GM23338 (cell line): ENCODE measurements at regions not wholly inside any gene's neighbourhood (a gene's known extent, or its start where the extent isn't known, plus 50 kb on each side); places are given as distances from the start of the nearest gene placed in this dataset.

ENCODE experiments used
- ATAC-seq: fragments of 200-7000 bp; cut with Tn5 transposase; 3 replicates; pipeline ENCODE4 v1.9.1; 2020
- DNase-seq: peaks from one replicate; pipeline ENCODE4 v3.0.0-alpha.2; 2015; ENCODE audit warnings: low spot score
- H2AFZ ChIP-seq: fragments of 200-600 bp; sonication (generic); 2 replicates; pipeline ENCODE4 v1.8.0; 2016; ENCODE audit warnings: antibody characterized with exemption, mild to moderate bottlenecking, moderate library complexity
- H3F3A ChIP-seq: fragments of 200-600 bp; sonication (generic); replicated peaks from 2 replicates; pipeline ENCODE4 v1.8.0; 2017; ENCODE audit warnings: antibody characterized with exemption, mixed run types, low read depth
- H3K27ac ChIP-seq: fragments of 200-600 bp; sonication (generic); 2 replicates; pipeline ENCODE4 v1.6.1; 2016; ENCODE audit warnings: low read depth
- H3K27me3 ChIP-seq: fragments of 200-600 bp; sonication (generic); 2 replicates; pipeline ENCODE4 v1.8.0; 2016; ENCODE audit warnings: mild to moderate bottlenecking, mixed run types, moderate library complexity; ENCODE audit not compliant: insufficient read depth
- H3K36me3 ChIP-seq: fragments of 200-600 bp; sonication (generic); 2 replicates; pipeline ENCODE4 v1.8.0; 2016; ENCODE audit warnings: mild to moderate bottlenecking; ENCODE audit not compliant: insufficient read depth
- H3K4me1 ChIP-seq: fragments of 200-600 bp; sonication (generic); 2 replicates; pipeline ENCODE4 v1.8.0; 2016; ENCODE audit warnings: mild to moderate bottlenecking, moderate library complexity; ENCODE audit not compliant: insufficient read depth
- H3K4me2 ChIP-seq: fragments of 200-600 bp; sonication (generic); 2 replicates; pipeline ENCODE4 v1.7.1; 2017; ENCODE audit warnings: mixed run types
- H3K4me3 ChIP-seq: fragments of 200-600 bp; sonication (generic); 2 replicates; pipeline ENCODE4 v1.6.1; 2016; ENCODE audit warnings: mixed run types
- H3K79me2 ChIP-seq: fragments of 200-600 bp; sonication (generic); replicated peaks from 2 replicates; pipeline ENCODE4 v1.8.0; 2017; ENCODE audit warnings: mild to moderate bottlenecking; ENCODE audit not compliant: insufficient read depth
- H3K9me2 ChIP-seq: fragments of 200-600 bp; sonication (generic); 2 replicates; pipeline ENCODE4 v1.8.0; 2017; ENCODE audit not compliant: insufficient read depth
- H4K20me1 ChIP-seq: fragments of 200-600 bp; sonication (generic); replicated peaks from 2 replicates; pipeline ENCODE4 v1.8.0; 2017; ENCODE audit warnings: mild to moderate bottlenecking; ENCODE audit not compliant: insufficient read depth
- H3K27ac Mint-ChIP-seq: 2 replicates; pipeline ENCODE4 v1.8.0; 2020; ENCODE audit warnings: inconsistent platforms, mild to moderate bottlenecking, moderate library complexity, mixed read lengths
- H3K27me3 Mint-ChIP-seq: 3 replicates; pipeline ENCODE4 v1.8.0; 2022; ENCODE audit warnings: low read depth, mild to moderate bottlenecking, moderate library complexity, mixed read lengths, inconsistent platforms; ENCODE audit not compliant: insufficient read depth, poor library complexity
- H3K36me3 Mint-ChIP-seq: 3 replicates; pipeline ENCODE4 v1.8.0; 2021; ENCODE audit warnings: low read depth, mild to moderate bottlenecking, inconsistent platforms, moderate library complexity, mixed read lengths
- H3K4me1 Mint-ChIP-seq: 3 replicates; pipeline ENCODE4 v1.8.0; 2020; ENCODE audit warnings: mild to moderate bottlenecking, inconsistent platforms, mixed read lengths
- H3K4me3 Mint-ChIP-seq: 3 replicates; pipeline ENCODE4 v1.8.0; 2021; ENCODE audit warnings: moderate library complexity, mild to moderate bottlenecking, inconsistent platforms, mixed read lengths
- H3K9me3 Mint-ChIP-seq: 3 replicates; pipeline ENCODE4 v1.8.0; 2020; ENCODE audit warnings: moderate library complexity, mild to moderate bottlenecking, inconsistent platforms, mixed read lengths
- CREB1 ChIP-seq: fragments of 250-450 bp; sonication (Bioruptor Pico); IDR thresholded peaks from 2 replicates; pipeline ENCODE4 v1.5.0; 2020; ENCODE audit warnings: low read depth, mild to moderate bottlenecking, moderate library complexity
- JUNB ChIP-seq: IDR thresholded peaks from one replicate; pipeline ENCODE4 v1.6.1; 2016; ENCODE audit warnings: antibody characterized with exemption; ENCODE audit not compliant: unreplicated experiment
- NANOG ChIP-seq: IDR thresholded peaks from 2 replicates; pipeline ENCODE4 v1.6.1; 2016; ENCODE audit warnings: antibody characterized with exemption, borderline replicate concordance
- POLR2AphosphoS5 ChIP-seq: IDR thresholded peaks from 2 replicates; pipeline ENCODE4 v1.6.1; 2016; ENCODE audit warnings: antibody characterized with exemption, low read depth
- STAT1 ChIP-seq: IDR thresholded peaks from one replicate; pipeline ENCODE4 v1.6.1; 2016; ENCODE audit warnings: antibody characterized with exemption; ENCODE audit not compliant: unreplicated experiment
- ZNF114 ChIP-seq: fragments of 250-450 bp; sonication (Bioruptor Pico); IDR thresholded peaks from 2 replicates; pipeline ENCODE4 v1.5.0; 2020; ENCODE audit warnings: mild to moderate bottlenecking, moderate library complexity
- ZNF331 ChIP-seq: fragments of 250-450 bp; sonication (Bioruptor Pico); IDR thresholded peaks from 2 replicates; pipeline ENCODE4 v1.5.0; 2020; ENCODE audit warnings: low read depth, mild to moderate bottlenecking, moderate library complexity
- TF ChIP-seq, protein P1 (sequence below): fragments of 250-450 bp; sonication (Bioruptor Pico); IDR thresholded peaks from 2 replicates; pipeline ENCODE4 v1.5.0; 2020; ENCODE audit warnings: mild to moderate bottlenecking, moderate library complexity
- TF ChIP-seq, protein P2 (sequence below): IDR thresholded peaks from one replicate; pipeline ENCODE4 v1.6.1; 2018; ENCODE audit warnings: antibody characterized with exemption; ENCODE audit not compliant: unreplicated experiment
- TF ChIP-seq, protein P3 (sequence below), 2 experiments: fragments of 200-600 bp in 1 of 2; sonication (generic) in 1 of 2; conservative IDR thresholded peaks; 2 replicates each; pipeline versions ENCODE4 v1.5.1 to v1.6.1; 2016 to 2017; ENCODE audit warnings: antibody characterized with exemption in 2 of 2, low read depth in 2 of 2, mild to moderate bottlenecking in 2 of 2, moderate library complexity in 1 of 2

DNA sequence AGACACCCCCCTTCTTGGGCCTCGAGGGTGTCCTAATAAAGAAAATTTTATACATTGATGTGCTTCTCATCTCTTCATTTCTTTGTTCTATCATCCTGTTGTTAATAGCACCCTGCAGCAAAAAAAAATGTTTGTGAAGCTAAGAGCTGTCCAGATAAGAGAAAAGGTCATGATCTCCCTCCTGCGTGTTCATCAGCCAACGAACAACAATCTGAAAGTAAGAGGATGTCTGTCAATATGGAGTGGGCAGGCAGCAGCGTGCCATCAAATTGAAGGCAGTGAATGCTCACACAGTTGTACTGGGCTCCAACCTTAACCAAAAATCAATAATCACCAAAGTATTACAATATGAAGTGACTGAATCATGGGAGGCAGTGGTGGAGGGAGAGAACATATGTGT is 418.6 kb upstream of the ONECUT1 start:
- Histone ChIP-seq H3K4me2 (no peak overlapping the region), H3K4me1 (no peaks in the 10 kb centered on the region), H3K9me2 (no peaks in the 10 kb centered on the region), H3F3A (no peaks in the 10 kb centered on the region), H3K4me3 (no peak overlapping the region), H3K27me3 (no peaks in the 10 kb centered on the region), H4K20me1 (no peaks in the 10 kb centered on the region), H2AFZ (0 out of 2 replicates have a peak overlapping the region, but pooled peaks have one; percentile 28), H3K79me2 (no peaks in the 10 kb centered on the region), H3K36me3 (no peaks in the 10 kb centered on the region), H3K27ac (no peak overlapping the region)
- H3K9me3 Mint-ChIP-seq: no peaks in the 10 kb centered on the region
- H3K27ac Mint-ChIP-seq: no peak overlapping the region
- ATAC-seq (no peak), DNase-seq (no peak)
- no peak for TF ChIP-seq ZNF331
- TF ChIP-seq, protein P1, sequence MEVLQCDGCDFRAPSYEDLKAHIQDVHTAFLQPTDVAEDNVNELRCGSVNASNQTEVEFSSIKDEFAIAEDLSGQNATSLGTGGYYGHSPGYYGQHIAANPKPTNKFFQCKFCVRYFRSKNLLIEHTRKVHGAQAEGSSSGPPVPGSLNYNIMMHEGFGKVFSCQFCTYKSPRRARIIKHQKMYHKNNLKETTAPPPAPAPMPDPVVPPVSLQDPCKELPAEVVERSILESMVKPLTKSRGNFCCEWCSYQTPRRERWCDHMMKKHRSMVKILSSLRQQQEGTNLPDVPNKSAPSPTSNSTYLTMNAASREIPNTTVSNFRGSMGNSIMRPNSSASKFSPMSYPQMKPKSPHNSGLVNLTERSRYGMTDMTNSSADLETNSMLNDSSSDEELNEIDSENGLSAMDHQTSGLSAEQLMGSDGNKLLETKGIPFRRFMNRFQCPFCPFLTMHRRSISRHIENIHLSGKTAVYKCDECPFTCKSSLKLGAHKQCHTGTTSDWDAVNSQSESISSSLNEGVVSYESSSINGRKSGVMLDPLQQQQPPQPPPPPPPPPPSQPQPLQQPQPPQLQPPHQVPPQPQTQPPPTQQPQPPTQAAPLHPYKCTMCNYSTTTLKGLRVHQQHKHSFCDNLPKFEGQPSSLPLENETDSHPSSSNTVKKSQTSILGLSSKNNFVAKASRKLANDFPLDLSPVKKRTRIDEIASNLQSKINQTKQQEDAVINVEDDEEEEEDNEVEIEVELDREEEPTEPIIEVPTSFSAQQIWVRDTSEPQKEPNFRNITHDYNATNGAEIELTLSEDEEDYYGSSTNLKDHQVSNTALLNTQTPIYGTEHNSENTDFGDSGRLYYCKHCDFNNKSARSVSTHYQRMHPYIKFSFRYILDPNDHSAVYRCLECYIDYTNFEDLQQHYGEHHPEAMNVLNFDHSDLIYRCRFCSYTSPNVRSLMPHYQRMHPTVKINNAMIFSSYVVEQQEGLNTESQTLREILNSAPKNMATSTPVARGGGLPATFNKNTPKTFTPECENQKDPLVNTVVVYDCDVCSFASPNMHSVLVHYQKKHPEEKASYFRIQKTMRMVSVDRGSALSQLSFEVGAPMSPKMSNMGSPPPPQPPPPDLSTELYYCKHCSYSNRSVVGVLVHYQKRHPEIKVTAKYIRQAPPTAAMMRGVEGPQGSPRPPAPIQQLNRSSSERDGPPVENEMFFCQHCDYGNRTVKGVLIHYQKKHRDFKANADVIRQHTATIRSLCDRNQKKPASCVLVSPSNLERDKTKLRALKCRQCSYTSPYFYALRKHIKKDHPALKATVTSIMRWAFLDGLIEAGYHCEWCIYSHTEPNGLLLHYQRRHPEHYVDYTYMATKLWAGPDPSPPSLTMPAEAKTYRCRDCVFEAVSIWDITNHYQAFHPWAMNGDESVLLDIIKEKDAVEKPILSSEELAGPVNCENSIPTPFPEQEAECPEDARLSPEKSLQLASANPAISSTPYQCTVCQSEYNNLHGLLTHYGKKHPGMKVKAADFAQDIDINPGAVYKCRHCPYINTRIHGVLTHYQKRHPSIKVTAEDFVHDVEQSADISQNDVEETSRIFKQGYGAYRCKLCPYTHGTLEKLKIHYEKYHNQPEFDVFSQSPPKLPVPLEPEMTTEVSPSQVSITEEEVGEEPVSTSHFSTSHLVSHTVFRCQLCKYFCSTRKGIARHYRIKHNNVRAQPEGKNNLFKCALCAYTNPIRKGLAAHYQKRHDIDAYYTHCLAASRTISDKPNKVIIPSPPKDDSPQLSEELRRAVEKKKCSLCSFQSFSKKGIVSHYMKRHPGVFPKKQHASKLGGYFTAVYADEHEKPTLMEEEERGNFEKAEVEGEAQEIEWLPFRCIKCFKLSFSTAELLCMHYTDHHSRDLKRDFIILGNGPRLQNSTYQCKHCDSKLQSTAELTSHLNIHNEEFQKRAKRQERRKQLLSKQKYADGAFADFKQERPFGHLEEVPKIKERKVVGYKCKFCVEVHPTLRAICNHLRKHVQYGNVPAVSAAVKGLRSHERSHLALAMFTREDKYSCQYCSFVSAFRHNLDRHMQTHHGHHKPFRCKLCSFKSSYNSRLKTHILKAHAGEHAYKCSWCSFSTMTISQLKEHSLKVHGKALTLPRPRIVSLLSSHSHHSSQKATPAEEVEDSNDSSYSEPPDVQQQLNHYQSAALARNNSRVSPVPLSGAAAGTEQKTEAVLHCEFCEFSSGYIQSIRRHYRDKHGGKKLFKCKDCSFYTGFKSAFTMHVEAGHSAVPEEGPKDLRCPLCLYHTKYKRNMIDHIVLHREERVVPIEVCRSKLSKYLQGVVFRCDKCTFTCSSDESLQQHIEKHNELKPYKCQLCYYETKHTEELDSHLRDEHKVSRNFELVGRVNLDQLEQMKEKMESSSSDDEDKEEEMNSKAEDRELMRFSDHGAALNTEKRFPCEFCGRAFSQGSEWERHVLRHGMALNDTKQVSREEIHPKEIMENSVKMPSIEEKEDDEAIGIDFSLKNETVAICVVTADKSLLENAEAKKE: no peak
- TF ChIP-seq, protein P2, sequence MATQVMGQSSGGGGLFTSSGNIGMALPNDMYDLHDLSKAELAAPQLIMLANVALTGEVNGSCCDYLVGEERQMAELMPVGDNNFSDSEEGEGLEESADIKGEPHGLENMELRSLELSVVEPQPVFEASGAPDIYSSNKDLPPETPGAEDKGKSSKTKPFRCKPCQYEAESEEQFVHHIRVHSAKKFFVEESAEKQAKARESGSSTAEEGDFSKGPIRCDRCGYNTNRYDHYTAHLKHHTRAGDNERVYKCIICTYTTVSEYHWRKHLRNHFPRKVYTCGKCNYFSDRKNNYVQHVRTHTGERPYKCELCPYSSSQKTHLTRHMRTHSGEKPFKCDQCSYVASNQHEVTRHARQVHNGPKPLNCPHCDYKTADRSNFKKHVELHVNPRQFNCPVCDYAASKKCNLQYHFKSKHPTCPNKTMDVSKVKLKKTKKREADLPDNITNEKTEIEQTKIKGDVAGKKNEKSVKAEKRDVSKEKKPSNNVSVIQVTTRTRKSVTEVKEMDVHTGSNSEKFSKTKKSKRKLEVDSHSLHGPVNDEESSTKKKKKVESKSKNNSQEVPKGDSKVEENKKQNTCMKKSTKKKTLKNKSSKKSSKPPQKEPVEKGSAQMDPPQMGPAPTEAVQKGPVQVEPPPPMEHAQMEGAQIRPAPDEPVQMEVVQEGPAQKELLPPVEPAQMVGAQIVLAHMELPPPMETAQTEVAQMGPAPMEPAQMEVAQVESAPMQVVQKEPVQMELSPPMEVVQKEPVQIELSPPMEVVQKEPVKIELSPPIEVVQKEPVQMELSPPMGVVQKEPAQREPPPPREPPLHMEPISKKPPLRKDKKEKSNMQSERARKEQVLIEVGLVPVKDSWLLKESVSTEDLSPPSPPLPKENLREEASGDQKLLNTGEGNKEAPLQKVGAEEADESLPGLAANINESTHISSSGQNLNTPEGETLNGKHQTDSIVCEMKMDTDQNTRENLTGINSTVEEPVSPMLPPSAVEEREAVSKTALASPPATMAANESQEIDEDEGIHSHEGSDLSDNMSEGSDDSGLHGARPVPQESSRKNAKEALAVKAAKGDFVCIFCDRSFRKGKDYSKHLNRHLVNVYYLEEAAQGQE: no peak
- TF ChIP-seq STAT1: no peak
- TF ChIP-seq ZNF114 (CRISPR knock-in tag): no peak
- TF ChIP-seq CREB1 (CRISPR knock-in tag): no peak
- TF ChIP-seq, protein P3, sequence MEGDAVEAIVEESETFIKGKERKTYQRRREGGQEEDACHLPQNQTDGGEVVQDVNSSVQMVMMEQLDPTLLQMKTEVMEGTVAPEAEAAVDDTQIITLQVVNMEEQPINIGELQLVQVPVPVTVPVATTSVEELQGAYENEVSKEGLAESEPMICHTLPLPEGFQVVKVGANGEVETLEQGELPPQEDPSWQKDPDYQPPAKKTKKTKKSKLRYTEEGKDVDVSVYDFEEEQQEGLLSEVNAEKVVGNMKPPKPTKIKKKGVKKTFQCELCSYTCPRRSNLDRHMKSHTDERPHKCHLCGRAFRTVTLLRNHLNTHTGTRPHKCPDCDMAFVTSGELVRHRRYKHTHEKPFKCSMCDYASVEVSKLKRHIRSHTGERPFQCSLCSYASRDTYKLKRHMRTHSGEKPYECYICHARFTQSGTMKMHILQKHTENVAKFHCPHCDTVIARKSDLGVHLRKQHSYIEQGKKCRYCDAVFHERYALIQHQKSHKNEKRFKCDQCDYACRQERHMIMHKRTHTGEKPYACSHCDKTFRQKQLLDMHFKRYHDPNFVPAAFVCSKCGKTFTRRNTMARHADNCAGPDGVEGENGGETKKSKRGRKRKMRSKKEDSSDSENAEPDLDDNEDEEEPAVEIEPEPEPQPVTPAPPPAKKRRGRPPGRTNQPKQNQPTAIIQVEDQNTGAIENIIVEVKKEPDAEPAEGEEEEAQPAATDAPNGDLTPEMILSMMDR (conservative IDR thresholded peaks at IDR 0.05; ENCODE audit: low read depth in 2 of 2): no peak
- no peak for TF ChIP-seq JUNB
- no peak for TF ChIP-seq NANOG
- TF ChIP-seq POLR2AphosphoS5: no peak
- peaks cover 2% of the 10 kb centered on the region for H3K27me3 Mint-ChIP-seq
- no peak overlapping the region for H3K4me3 Mint-ChIP-seq
- H3K36me3 Mint-ChIP-seq: no peaks in the 10 kb centered on the region
- peaks cover 14% of the 10 kb centered on the region for H3K4me1 Mint-ChIP-seq
